ENCODE measurements at regions not wholly inside any gene's neighbourhood (a gene's known extent, or its start where the extent isn't known, plus 50 kb on each side); places are given as distances from the start of the nearest gene placed in this dataset.

DNA sequence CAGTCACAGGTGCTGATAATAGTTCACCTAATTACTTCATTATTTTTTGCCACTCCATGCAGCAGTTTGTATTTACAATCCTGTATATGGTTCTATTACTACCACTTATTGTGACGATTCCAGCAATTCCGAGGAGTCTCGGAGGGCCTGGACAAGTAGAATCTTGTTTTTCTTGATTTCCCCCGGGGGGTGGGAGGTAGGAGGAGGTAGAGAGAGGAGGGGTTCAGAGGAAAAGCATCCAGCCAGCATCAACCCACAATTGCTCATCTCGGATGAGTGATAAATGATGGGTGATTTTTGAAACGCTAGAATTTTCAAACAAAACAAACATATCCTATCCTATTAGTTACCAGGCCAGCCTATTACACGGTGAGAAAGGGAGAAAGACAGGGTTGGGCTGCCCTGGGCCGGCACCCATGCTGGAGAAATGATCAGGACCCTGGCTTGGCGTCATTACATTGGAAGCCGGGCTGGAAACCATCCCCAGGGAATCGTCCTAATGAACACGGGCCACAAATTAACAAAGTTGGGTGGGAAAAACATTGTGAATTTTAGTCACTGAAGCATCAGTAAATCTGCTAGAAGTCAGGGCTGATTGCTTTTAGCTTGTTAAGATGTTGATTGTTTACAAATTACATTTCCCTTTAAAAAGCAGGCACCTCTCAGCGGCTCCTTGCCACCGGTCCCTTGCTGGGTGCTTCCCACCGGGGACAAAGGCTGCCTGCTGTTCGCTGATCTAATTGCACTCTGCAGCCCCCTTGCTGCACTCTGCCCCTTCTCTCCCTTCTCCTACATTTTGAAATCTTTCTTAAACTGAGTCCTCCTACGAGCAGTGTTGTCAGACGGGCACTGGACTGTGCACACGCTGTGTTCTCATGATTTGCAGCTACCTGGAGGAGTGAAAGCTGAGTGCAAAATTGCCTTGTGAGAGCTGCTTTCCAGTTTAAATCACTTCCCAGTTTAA lies 95.5 kb downstream of the FAM204A start:
- DNase-seq = no peak

DNA sequence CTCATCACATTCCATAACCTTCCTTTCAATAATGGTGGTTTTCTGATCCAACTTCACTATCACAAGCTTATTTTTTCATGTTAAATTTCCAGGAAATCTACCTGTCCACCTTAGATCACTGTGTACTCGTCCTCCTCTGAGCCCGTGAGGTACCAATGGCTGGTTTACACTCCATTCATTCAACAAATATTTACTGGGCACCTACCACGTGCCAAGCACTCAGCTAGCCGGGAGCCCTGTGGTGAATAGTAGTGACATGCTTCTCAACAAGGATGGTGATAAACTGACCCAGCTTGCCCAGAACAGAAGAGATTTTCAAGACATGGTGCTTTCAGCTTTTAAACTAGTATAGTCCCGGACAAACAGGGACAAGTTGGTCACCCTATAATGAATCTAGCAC lies 98.2 kb downstream of the FAM204A start:
- ATAC-seq = no peak
- intact Hi-C loops (cut with micrococcal nuclease) = loop anchor here (5.0 kb wide), 1 partner anchor 747 kb away; no protein-coding TSS in a partner anchor
- DNase-seq = no peak

More for the DNA sequence above, 95.5 kb downstream of the FAM204A start:
- intact Hi-C loops (cut with micrococcal nuclease) = no loop called here
- ATAC-seq = no peak

DNA sequence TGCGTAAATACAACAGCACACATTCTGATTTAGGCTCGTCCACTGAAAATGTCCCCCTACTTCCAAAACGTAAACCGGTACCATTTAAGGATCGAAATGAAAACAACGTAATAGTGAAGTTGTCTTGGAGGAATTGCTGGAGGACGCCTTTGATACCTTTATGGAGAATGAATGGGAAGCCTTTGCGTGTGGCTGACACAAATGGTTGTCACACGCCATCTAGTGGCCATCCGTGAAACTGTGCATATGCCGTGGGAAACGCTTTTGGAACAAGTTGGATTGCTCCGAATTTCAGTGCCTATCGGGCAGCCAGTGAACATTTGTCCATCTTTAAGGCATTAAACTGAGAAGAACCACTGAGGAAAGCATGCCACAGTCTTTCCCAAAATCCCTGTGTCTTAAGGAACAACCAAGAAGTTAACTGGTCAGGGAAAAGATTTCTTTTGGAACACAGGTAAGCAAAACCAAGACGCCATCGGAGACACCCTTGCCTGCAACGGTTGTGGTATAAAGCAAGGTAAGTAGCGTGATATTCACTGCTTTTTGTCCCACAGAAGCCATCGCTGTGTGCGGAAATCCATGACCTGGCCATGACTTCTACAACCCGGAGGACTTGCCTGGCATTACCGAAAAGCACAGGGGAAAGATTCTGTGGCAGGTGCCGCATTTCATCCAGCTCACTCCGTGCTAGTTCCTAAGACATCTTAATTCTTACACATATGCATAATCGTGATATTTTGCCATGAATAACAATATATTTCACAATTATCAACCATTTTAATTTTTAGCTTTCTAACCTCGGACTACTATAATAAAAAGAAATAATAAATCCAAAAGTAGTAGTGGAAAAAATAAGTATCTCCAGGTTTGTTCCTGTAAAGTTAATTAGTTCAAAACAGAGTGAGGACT lies 100.6 kb downstream of the FAM204A start:
- DNase-seq (peak; percentile 84), ATAC-seq (peak; percentile 72)
- intact Hi-C loops (cut with micrococcal nuclease) = loop anchor here (5.0 kb wide), 1 partner anchor 744 kb away; no protein-coding TSS in a partner anchor

DNA sequence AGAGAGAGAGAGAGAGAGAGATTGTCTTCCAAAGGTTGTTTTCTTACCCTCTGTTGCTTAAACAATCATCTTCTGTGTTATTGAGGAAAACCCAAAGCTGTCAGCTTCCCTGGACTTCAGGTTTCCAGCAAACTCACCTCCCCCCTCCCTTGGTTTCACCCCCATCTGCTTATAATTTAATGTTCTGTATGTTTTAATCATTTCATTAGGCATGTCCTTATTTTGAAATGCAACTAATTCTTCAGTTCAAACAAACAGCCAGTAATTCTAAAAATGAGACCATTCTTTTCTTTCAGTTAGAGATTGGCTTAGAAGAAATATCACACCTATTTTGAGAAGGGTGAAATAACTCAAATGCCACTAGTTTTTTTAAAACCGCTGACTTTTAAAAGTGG lies 102.9 kb downstream of the FAM204A start:
- no peak for ATAC-seq
- intact Hi-C loops (cut with micrococcal nuclease) = loop anchor here (10.0 kb wide), 1 partner anchor 1024 kb away; no protein-coding TSS in a partner anchor
- no peak for DNase-seq

DNA sequence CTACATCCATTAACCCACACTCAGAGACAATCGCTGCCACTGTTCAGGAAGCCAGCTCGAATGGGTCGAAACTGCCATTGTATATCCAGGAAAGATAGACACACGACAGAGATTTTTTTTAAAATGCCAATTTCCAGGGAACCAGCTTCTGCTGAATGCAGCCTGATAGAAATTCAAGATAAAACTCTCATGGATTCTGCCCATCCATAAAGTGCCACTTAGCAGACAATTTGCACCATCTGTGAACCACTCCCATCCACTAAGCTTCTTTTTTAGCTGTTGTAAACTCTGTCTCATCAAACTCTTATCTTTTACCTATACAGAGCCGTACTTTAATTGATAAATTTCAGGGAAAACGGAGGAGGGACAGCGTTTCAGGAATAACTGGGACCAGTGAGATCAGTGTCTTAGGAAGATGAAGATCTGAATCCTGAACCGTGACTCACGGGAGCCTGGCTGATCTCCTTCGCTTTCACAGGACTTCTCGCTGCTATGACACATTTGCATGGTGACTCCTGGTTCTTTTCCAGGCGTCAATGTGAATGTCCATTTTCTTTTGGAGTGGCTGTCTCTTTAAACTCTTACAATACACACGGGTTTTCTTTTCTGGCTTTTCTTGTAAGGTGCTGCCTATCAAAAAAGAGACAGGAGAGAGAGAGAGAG lies 103.4 kb downstream of the FAM204A start:
- DNase-seq = no peak
- no peak for ATAC-seq
- intact Hi-C loops (cut with micrococcal nuclease) = loop anchor here (10.0 kb wide), 1 partner anchor 1024 kb away; no protein-coding TSS in a partner anchor

DNA sequence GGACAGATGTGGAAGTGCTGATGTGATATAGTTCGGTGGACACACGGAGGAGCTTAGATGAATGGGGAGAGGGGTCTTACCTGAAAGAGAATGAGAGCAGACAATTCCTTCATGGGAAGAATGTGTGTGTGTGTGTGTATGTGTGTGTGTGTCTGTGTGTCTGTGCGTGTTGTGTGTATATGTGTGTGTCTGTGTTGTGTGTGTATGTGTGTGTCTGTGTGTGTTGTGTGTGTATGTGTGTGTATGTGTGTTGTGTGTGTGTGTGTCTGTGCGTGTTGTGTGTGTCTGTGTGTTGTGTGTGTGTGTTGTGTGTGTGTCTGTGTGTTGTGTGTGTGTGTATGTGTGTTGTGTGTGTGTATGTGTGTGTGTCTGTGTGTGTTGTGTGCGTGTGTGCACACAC lies 104.2 kb downstream of the FAM204A start:
- intact Hi-C loops (cut with micrococcal nuclease) = loop anchor here (10.0 kb wide), 1 partner anchor 1023 kb away; no protein-coding TSS in a partner anchor
- DNase-seq = no peak
- no peak for ATAC-seq

DNA sequence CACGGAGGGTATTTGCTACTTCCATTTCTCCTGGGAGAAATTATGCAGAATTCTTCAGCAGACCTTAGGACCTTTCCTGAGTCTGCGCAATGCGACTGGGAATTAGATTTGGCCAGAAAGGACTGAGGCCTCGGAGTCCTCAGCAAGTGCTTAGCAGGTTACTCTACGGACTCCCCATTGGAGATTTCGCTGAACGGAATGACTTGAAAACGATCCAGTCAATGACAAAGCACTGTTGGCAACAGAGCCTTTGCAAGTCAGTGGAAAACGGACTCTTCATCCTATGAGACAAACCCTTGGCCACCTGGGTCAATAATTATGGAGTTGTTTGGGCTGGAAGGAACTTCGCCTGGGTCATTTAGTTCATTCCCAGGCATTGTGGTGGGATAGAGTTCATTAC lies 107.4 kb downstream of the FAM204A start:
- DNase-seq (no peak), ATAC-seq (no peak)
- intact Hi-C loops (cut with micrococcal nuclease) = loop anchor here (10.0 kb wide), 1 partner anchor 1020 kb away; no protein-coding TSS in a partner anchor

DNA sequence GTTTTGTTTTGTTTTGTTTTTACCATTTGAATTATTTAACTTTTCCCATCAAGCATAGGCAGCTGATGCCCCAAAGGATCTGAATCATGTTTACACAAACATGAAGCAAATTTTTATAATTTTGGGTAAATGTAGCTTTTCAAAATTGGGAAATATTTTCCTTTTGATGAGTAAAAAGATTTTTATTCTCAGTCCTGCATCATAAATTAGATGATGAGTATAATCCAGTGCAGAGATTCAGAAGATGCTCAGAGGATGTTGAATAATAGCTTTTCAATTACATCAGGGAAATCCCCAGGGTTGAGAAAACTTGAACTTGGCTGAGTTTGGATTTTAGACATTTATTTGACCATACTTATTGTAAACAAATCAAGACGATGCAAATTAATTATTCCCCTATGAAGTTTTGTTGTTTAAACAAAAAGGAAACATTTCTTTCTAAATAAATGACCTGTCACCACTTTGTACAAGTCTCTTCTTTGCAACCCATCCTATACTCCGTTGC lies 121.7 kb downstream of the FAM204A start:
- intact Hi-C loops (cut with micrococcal nuclease) = no loop called here
- no peak for ATAC-seq
- DNase-seq = no peak

DNA sequence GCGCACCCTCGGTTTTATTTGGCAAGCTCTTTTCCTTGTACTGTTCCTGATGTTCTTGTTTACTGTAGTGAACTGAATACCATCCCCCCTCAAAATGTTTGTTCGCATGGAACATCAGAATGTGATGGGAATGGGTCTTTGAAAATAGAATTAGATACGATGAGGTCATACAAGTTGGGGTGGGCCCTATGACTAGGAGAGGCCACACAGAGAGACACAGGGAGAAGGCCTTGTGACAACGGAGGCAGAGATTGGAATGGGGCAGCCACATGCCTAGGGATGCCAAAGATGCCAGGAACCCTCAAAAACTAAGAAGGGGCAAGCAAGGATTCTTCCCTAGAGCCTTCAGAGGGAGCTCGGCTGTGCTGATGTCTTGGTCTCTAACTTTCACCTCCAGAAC lies 123.6 kb downstream of the FAM204A start:
- DNase-seq (no peak), ATAC-seq (no peak)
- intact Hi-C loops (cut with micrococcal nuclease) = no loop called here

DNA sequence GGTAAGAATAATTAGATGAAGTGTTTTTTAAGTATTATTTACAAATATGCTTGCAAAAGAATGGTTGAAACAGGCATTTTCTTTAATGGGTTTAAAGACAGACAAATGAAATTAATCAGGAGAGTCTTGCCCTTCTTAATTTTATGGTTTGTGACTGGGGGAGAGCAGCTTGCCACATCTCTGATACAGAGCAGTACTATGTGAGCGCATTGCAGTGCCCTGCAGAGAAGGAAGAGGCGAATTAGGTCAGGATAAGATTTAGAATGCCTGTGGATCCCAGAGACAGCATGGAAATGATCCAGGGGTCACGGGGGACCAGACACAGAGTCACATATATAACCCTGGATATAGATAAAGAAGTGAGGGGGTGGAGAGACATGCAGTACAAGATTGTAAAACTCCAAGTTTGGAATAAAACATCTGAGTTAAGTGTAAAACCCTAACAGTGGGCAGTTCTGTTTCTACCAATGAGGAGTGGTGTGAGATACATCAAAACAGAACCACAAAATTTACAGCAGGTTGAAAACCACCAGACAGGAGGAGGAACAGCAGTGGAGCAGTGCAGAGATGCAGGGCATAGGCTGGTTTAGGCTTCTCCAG lies 125.5 kb downstream of the FAM204A start:
- no peak for ATAC-seq
- no peak for DNase-seq
- intact Hi-C loops (cut with micrococcal nuclease) = no loop called here

DNA sequence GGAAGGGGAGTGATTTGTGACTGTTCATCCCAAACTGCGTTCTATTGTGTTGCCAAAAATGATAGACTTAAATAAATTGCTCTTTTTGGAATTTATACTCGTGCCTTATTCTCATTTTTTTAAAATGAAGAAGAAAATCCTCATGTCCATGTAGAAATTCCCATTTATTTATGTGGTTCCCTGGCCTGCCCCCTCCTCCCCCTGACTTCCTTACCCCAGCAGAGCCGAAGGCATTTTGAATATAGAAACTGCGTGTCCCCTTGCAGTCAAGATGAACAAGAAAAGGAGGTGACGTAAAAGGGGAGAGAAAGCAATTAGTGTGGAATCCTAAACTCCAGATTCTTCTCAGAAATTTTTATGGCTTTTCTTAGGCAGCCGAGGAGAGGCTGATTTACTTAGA lies 126.1 kb downstream of the FAM204A start:
- no peak for DNase-seq
- ATAC-seq = no peak
- intact Hi-C loops (cut with micrococcal nuclease) = no loop called here

DNA sequence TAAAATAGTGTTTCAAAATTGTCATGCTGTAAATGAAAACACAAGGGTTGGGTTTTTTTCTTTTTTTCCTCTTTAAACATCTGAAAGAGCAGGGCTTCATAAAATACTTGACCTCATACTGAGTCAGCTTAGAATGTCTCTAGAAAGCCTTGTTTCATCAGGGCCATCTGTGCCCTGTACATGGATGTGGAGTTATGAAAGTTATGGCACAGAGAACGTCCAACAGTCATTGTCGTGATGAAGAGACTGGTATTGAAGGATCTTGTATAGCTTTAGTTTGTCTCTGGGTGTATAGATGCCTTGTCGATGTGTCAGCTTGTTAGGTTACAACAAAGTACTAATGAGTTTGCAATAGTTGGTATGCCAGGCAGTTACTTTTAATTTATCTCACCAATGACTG lies 127.3 kb downstream of the FAM204A start:
- intact Hi-C loops (cut with micrococcal nuclease) = no loop called here
- ATAC-seq (no peak), DNase-seq (no peak)

DNA sequence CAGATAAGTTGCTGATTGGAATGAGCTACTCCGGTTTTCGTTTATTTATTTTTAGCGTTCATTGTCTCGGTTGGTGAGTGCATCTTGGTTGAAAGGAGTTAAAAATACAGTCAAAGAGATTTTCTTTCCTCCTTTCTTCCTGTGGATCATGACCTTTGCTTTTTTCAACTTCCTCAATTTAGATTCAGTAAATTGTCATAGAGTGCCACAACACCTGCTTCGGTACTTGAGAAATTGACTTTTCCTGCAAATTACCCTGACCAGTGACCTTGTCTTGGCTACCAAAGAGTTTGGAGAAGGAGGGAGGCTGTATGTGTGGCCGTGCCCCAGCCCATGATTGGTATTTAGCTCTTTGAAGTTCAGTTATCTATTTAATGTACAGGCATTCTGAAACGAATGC lies 128.7 kb downstream of the FAM204A start:
- ATAC-seq (no peak), DNase-seq (no peak)
- intact Hi-C loops (cut with micrococcal nuclease) = no loop called here

DNA sequence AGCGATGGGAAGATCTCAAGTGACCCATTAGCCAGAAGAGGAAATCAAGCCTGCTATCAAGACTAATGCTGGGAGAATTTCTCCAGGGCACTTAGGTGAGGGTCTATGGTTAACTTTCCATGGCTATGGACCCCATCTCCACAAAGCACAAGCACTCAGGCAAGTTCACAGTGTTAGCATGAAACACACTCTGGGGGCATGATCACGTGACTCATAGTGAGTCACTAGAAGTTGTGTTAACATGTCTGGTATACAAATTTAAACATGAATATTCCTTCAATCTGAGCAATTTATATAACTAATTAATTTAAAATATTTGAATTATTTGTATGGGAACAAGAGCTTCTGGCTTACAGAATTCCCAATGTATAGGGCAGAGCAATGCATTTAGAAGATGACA lies 131.8 kb downstream of the FAM204A start:
- no peak for ATAC-seq
- intact Hi-C loops (cut with micrococcal nuclease) = no loop called here
- DNase-seq = no peak

DNA sequence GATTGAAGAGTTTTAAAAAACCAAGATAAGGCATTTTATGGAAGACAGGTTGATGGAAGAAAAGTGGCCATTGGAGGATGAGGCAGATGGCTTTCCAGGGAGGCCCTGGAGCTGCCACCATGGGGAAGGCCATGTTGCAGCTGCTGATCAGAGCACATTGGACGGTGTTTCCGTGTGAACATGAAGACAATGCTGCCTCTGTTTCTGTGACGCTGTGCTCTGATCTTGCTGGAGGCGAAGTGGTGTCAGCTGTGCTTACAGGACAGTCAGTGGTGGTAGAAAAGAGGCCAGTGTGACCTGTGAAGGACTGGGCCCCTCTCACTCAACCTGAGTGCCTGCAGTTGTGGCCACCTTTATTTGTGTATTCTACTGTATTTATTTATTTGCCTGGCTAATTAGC lies 132.9 kb downstream of the FAM204A start:
- DNase-seq = no peak
- ATAC-seq = no peak
- intact Hi-C loops (cut with micrococcal nuclease) = no loop called here

DNA sequence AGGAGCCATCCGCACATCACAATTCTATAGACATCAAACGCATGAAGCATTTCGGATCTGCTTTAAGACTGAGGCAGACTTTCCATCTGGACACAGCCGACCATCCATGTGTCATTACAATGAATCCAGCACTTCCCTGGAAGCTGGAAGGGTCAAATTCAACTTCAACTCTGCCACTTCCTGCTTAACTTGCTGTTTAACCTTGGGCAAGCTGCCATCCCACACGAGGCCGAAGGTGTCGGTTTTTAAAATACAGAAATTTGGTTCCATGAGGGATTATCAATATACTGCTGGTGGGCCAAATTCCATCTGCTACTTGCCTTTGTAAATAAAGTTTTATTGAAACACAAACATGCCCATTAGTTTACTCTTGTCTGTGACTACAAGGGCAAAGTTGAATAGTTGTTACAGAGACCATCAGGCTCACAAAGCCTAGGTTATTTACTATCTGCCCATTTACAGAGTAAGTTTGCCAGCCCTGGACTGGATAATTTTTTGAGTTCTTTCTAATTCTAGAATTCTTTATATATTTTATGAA lies 134.6 kb downstream of the FAM204A start:
- intact Hi-C loops (cut with micrococcal nuclease) = no loop called here
- ATAC-seq (no peak), DNase-seq (no peak)

DNA sequence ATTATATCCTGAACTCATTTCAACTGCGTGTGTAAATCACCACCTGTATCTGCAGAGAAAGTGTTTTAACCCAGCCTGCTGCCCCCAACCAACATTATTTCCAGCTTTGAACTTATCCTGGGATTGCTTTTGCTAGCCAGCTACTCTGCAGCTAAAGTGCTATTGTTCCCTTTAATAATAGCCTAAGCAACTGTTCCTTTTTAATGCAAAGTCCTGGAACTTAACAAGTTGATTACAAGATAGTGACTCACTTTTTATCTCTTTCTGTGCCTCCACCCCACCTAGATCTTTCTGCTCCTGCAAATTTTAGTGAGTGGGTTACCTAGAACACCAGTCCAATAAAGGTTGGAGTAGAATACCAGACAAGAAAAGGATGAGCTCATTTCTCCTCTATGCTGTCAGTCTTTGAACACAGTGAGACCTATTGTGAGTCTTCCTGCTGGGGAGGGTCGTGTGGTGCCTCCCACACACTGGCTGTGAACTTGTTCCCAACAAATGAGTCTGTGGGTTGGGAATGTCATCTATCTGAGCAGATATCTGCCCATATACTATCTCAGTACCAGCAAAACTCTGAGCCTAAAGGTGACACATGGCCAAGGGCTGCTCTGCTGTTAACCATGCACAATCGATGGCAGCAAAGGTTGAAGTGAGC lies 137.7 kb downstream of the FAM204A start:
- intact Hi-C loops (cut with micrococcal nuclease) = no loop called here
- DNase-seq (no peak), ATAC-seq (no peak)

DNA sequence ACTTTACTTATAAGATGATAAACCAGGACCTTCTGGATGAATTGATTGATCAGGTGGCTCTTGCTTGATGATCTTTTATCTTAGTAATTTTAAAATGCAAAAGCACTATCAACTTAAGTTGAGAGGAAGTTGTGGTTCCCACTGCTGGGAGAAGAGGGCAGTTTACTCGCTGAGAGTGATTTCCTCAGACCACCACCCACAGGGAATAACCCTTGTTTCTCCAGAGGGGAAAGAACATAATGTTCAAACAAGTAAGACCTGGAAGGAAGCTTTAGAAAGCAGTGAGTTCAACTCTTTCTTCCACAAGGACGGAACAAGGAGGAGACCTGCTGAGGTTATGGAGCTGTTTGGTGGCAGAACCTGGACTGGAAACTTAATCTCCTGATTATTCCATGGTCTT lies 138.7 kb downstream of the FAM204A start:
- ATAC-seq (no peak), DNase-seq (no peak)
- intact Hi-C loops (cut with micrococcal nuclease) = no loop called here
